ENCODE measurements at regions not wholly inside any gene's neighbourhood (a gene's known extent, or its start where the extent isn't known, plus 50 kb on each side); places are given as distances from the start of the nearest gene placed in this dataset.
A peak's percentile ranks its signal among the peaks of the same experiment; 100 is the strongest.
"Not testable (repeated sequence)": the region's sequence is repeated elsewhere in the genome, so short reads cannot be mapped to it uniquely, and the experiment has no call there.

DNA sequence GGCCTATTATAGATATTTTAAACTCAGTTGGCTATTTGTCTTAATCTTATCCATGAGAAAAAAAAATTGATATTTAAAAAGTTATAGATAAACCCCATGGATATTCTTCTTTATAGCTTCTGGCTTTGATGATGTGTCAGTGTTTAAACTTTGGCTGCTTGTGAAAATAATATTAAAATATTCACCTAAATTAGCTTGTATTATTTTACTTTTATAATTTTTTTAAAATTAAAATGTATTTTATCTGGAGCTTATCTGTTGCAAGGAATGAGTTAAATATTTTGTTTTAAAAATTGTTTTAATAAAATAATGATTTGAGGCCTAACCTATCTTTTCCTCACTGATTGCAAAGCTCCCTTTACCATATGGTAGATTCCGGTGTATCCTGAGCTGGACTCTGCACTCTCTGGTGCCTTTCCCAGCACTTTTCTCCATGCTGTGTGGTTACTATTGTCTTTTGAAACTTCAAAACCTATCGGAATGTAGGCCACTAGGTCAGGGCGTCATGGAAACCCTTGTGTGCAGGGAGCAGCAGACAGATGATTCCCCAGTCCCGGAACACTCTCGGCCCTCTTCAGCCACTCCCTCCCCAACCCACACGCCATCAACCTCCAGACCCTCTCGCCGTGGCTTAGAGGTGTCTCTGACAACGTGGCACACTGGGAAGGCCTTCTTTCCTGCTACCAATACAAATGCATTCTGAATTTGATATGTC is 252.3 kb upstream of the ATP10A start:
- no peak for DNase-seq

DNA sequence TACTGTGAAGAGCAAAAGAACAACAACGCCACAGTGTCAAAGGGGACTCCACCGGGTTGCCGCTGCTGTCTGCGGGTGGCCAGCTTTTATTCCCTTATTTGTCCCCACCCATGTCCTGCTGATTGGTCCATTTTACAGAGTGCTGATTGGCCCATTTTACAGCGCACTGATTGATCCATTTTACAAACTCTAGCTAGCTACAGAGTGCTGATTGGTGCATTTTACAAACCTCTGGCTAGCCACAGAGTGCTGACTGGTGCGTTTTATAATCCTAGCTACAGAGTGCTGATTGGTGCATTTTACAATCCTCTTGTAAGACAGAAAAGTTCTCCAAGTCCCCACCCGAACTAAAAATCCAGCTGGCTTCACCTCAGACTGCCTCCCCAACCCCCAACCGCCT is 251.0 kb upstream of the ATP10A start:
- DNase-seq, result not testable (repeated sequence)

DNA sequence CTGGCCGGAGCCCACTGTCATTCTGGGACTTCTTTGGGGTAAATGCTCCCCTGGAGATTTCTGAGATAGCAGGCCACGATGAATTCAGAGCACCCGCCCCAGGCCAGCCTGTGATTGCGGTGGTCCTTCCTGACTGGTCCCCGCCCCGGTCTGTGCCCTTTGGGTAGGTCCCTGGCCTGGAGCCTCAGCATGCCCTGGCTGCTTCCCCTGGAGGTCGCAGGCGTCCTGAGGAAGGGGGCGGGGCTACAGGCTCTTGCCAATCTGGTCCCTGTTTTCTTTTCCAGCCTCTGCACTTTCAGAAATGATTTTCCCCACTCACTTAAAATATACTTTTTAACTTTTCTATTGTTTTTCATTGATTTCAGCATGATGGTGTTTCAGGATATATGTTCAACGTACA is 250.2 kb upstream of the ATP10A start:
- no peak for DNase-seq

DNA sequence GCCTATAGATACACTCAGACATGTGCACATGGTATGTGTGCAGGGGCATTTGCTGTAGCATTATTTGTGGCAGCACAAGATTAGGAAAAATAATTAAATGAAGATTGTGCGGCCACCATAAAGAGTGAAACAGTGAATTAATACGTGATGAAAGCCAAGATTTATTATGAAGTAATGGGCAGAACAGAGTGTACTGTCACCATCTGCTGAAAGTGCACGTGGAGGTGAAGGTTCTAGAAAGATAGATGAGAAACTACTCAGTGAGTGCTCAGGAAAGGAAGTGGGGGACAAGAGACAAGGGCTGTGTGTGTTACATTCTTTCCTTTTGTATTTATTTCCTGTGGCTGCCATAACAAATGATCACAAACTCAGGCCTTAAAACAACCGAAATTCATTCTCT is 246.1 kb upstream of the ATP10A start:
- DNase-seq, result no peak

DNA sequence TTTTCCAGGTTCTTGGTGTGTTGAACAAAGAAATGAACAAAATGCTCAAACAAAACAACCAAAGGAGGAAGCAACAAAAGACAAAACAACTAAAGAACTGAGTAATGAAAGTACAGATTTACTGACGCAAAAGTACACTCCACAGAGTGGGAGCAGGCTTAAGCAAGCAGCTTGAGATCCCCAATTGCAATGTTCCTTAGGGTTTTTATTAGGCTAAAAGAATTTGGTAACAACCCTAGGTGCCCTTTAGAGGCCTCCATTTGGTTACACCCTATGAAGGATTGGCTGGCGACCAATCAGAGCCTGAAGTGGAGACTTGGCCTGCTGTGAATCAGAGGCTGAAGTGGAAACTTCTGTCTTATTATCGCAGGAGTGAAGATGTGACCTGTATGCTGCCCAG is 243.4 kb upstream of the ATP10A start:
- no peak for DNase-seq

DNA sequence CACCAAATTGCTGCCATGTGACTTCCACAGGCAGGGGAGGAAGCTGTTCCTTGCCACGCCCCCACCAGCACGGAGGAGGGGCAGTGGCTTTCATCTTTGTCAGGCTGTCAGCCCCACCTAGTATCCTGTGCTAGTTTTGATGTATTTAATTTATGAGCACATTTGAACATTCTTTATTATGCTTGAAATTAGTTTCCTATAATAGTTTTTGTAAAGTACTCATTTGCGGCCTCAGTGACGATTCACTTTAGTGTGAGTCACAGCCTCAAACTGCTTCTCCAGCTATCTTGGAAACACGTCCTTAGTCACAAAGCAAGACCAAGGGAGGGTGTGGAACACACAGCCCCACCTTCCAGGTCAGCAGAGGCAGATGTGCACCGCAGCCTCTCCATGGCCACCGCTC is 239.9 kb upstream of the ATP10A start:
- no peak for DNase-seq

DNA sequence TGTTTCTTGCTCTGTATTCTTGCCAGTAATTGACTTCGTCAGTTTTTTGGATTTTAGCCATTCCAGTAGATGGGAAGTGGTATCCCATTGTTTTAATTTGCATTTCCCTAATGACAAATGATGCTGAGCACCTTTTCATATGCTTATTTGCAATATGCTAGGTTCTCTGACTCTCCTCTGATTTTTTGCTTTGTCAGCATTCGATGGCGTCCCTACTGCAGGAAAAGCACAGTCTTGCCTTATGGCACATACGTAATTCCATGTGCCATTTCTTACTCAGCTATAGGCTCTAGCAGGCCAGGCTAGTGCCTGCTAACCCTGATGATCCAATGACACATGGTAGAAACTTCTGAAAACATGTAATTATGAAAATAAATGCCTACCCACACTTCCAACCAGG is 239.2 kb upstream of the ATP10A start:
- no peak for DNase-seq

DNA sequence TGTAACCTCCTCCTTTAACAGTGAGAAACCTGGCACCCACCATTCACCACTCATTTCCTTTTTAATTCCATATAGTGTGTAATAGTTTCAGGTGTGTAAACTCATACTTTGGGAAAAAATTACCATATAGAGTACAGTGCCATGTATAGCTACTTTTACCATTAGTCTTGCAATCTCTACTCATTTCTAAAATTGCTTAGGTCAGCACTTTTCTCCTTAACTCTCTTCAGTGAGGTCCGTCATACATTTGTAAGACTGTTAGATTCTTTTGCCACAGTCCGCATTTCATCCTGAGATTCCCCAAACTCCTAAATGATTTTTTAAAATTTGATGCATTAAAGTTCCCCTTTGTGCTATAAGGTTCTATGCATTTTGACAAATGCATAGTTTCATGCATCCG is 238.3 kb upstream of the ATP10A start:
- DNase-seq, result no peak

DNA sequence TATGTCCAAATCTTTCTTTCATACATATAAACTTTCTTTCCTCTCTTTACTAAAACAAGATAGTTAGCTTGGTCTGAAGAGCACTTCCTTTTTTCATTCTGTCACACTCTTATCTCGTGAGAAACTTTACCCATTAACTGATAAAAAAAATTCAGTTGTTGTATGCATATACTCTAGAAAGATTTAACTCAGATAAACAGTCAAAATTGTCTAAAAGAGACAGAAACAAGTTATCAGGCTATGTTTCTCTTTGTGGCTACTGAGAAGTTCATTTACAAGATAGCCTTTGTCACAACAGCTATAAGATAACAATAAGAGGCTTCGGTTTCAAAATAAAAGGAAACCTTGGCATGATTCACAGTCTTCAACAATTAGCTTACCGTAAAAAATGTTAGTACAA is 235.7 kb upstream of the ATP10A start:
- no peak for DNase-seq

DNA sequence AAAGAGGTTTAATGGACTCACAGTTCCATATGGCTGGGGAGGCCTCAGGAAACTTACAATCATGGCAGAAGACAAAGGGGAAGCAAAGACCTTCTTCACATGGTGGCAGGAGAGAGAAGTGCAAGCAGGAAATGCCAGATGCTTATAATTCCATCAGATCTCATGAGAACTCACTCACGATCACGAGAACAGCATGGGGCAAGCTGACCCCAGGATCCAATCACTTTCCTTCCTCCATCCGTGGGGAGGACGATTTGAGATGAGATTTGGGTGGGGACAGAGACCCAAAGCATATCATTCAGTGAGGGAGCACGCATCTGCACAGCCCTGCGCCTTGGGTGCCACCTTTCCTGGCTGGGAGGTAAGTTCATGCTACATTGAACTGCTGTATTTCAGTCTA is 234.1 kb upstream of the ATP10A start:
- DNase-seq, result no peak

DNA sequence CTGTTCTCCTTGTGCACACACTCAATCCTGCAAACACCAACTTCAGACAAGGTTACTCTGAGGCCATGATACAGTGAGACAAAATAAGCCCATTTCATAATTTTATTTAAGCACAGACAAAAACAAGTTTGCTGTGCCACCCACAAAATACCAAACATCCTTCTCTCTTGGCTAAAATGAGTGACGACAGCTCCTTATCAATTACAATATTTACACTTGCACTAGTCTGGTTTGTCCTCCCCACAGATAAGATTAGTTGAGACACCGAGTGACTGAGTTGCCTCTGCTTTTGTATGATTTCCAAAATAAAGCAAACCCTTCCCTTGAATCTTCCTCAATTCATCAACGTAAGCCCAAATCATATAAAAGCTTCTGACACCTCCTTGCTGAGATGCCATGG is 233.5 kb upstream of the ATP10A start:
- DNase-seq, result no peak

DNA sequence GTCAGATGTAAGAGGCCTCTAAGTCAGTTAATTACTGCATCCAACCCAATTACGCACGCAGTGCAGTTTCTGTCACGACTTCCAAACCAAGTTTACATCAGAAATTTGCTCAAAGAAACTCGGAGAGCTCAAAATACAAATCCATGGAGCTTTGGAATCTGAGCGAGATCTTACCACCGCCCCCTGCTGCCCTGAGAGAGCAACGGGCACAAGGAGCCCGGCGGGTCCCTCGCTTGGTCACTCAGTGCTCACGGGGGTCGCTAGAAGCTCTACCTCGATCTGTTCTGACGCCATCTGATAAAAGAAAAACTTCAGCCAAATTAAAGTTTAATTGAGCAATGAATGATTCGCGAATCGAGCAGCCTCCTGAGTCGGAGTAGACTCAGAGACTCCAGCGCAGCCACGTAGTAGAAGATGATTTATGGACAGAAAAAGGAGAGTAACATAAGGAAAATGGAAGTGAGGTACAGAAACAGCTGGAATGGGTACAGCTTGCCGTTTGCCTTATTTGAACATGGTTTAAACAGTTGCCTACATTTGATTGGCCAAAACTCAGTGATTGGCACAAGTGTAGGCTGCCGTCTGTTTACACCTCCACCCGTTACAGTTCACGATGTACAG is 232.7 kb upstream of the ATP10A start:
- no peak for DNase-seq

DNA sequence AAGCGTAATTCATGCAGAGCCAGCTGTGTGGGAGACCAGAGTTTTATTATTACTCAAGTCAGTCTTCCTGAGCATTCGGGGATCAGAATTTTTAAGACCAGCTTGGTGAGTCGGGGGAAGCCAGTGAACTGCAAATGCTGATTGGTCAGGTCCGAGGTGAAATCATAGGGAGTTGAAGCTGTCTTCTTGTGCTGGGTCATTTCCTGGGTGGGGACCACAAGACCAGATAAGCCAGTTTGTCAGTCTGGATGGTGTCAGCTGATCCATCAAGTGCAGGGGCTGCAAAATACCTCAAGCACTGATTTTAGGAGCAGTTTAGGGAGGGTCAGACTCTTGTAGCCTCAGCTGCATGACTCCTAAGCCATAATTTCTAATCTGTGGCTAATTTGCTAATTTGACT is 228.1 kb upstream of the ATP10A start:
- DNase-seq, result no peak

DNA sequence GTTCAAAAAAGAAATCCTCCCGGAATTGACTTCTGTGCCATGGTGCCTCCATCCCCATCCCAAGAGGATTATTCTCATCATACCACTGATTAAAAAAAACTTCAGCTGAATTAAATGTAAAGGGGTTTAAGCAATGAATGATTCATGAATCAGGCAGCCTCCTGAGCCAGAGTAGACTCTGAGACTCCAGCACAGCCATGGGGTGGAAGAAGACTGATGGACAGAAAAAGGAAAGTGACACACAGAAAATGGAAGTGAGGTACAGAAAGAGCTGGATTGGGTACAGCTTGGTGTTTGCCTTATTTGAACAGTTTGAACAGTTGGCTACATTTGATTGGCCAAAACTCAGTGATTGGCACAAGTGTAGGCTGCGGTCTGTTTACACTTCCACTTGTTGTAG is 224.8 kb upstream of the ATP10A start:
- no peak for DNase-seq

DNA sequence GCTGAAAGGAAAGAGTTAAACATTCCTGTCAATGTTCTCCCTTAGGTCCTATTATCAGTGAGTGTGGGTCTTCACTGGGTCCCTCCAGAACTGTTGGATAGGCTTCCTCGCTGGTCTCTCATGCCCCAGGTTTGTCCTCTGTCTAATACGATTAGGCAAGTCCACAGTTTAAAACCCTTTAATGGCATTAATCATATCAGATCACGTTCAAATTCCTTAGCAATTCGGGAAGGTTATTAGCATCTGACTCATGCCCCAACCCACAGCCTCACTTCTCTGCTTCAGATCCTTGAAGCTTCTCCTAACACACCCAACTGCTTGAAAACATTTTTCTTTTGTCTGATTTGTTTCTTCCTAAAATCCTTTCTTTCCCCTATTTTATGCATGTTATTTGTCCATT is 224.3 kb upstream of the ATP10A start:
- no peak for DNase-seq

DNA sequence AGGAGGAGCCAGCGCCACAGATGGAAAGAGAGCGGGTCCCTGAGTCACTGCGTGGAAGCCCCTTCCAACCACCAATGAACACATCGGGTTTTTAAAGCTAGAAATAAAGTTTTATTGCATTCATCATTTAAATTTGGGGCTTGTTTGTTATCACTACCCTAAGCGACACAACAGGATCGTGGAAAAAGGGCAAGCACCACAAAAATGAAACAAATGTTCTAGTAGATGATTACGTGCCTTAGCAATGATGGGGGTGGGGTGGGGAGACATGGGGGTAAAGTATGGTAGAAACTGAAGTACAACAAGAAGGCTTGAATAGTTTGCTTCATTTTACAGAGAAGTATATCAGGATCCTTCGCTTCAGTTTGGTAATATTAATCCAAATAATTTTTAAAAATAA is 221.6 kb upstream of the ATP10A start:
- DNase-seq, result no peak

DNA sequence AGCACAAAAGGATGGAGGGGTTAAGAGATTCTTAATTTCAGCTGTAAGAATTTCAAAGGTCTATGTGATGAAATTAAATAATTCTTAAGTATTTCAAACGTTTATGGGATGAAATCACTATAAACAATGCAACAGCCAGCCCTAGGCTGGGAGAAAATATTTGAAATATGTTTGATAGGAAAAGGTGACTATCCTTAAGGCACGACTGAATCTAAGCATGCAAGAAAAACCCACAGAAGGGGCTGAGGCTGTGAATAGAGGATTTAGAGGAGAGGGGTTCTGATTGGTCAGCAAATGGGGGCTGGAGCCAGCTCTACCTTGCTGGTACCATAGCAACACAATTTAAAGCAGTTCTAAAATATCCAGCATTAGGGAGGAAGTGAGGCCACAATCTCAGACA is 220.8 kb upstream of the ATP10A start:
- DNase-seq, result no peak

DNA sequence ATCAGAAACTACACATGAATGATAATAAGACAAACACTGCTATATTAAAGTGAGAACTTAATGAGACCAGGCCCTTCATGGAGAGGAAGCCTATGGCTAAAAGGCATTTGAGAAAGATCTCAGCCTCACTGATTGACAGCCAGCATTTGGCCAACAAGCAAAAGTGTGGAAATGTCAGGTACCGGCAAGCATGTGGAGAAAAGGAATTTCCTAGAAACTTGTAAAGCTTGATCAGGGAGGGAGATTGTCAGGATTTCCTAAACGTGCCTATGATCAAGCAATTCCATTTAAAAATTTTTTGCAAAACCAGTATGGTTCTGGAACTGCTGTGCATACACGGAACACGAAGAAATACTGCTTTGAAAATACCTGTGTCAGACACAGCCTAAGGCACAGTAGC is 220.3 kb upstream of the ATP10A start:
- DNase-seq, result no peak

DNA sequence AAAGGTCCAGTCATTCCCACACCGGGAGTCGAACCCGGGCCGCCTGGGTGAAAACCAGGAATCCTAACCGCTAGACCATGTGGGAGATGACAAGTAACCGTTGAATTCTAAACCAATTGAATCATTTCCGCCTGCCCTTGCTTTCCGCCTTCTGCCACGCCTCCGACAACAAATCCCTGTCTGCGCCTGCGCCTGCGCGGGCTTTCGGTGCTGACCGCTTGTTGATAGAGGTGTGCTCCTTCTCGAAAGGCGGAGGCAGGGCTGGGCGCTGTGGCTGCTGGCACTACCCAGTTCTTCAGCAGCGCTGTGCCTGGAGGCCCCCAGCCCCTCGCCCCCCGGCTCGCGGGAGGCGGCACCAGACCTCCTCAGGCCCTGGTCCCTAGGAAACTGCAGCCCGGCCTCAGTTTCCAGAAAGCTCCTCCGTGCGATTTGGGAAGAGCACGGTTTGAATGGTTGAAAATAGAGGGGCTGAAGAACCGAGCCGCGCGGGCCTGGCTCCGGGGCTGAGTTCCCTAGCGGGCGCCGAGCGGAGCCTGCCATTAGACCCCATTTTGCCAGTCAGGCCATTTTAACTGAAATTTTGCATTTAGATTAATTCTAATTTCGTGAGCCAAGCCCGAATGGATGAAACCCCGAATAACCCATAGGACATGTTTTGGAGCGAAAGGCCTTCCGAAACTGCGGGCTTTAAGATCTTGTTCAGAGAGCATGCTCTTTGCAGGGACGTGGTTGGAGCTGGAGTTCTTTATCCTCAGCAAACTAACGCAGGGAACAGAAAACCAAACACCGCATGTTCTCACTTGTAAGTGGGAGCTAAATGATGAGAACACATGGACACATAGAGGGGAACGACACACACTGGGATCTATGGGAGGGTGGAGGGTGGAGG is 219.3 kb upstream of the ATP10A start:
- DNase-seq, result peak; percentile 89

DNA sequence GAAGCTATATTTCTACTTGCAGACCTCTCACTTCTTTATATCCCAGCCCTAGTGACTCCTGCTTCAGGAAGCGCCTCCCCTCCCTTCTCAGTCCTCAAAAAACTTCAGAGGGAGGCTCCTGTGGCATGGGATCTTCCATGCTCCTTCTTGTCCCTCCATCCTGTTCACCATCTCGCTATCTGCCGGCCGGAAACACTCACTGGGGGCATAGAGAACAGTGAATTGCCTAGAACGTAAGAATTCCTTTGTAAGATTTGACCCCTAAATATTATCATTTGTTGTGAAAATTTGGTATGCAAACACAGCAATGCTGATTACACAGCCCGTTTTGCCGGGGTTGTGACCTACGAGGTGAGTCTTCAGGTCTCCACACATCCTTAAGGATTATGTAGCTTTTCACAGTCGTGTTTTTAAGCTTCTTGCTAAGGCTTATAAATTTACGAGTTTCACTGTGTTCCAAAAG is 218.7 kb upstream of the ATP10A start:
- DNase-seq, result no peak

DNA sequence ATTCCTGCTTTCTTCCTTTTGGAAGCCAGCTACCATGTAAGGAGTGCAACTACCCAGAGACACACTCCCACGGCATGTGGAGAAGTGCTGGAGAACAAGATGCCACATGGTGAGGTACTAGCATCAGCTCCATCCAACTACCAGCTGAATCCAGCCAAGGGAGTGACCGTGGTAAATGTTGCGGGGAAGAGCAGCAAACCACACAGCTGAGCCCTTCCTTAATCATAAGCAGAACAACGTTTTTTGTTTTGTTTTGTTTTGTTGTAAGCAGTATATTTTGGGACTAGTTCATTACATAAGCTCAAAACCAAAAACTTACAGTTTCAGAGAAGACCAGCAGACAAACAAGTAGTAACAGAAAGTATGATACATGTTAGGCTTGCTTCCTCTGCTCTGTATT is 212.6 kb upstream of the ATP10A start:
- no peak for DNase-seq

DNA sequence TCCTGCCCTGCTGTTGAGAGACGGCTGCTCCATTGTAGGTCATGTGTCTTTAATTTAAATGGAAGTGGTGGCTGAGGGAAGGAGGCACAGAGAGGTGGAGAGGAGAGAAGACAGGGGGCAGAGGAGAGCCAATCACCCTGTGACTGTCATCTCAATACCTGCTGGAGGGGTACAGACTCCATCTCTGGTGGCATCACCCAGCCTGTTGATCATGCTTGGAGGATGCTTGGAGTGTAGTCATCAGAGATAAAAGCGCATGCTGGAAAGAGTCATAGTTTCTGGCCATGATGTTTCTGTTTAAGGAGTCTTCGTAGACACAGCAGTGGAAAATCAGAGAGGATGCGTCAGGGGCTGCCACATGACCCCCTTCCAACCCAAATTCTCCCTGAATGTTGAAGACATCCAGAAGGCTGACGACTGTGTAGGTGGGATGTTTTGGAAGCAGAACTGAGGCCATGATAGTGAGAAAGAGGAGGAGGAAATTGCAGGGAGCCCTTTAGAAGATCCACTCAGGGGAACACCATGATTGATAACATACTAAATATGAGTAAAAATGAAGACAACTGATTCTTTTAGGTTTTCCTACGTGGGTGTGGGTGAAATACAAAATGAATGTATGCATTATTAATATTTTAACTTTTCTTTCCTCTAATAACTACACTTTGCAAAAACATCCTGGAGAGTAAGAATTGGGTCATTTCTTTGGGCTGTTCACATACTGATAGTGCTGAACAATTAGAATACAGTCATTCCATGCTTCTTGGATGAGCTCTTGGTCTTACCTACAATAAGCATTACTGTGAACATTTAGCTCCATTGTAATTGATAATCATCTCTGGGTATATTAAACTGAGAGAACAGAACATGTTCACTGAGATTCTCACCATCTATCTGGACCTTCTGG is 210.6 kb upstream of the ATP10A start:
- no peak for DNase-seq

DNA sequence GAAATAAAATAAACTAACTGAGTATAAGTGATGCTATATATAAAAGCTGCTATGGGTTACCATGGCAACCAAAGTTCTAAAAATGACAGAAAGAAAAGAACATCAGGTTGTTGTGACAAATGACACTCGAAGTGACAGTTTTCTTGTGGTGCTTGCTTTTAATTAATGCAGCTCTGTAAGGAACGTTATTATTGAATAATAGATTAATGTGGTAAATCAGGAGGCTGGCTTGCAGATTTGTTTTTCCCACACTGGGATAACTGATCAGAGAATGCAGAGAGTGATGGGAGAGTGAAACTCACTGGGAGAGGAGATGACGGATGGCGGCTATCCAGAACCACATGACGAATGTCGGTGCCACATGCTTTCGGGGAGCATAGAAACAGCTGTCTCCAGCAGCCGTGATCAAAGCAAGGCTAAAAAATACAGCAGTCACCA is 207.0 kb upstream of the ATP10A start:
- DNase-seq, result no peak
